HG02852 (cell line): ENCODE measurements at regions not wholly inside any gene's neighbourhood (a gene's known extent, or its start where the extent isn't known, plus 50 kb on each side); places are given as distances from the start of the nearest gene placed in this dataset.
"Not testable (repeated sequence)": the region's sequence is repeated elsewhere in the genome, so short reads cannot be mapped to it uniquely, and the experiment has no call there.

Source experiments
- ATAC-seq: cut with Tn5 transposase; IDR thresholded peaks from one replicate; pipeline ENCODE4 v1.9.1; 2021; ENCODE audit warnings: mild to moderate bottlenecking, moderate library complexity; ENCODE audit not compliant: unreplicated experiment

DNA sequence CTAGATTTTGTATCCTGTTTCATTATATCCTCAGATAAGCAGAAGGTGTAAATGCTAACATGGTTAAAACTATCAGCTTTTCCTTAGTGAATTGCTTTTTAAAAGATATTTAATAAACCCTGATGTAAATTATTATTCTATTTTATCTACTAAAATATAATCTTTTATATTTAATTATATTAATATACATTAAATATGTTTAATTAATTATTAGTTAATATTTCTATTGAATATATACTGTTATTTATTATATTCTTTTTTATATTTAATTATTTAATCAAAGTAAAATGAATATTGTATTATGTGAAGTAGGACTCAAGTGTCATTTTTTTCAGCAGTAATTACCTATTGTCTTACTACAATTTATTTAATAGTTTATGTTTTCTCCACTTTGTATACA lies 179.7 kb upstream of the ADGRL4 start:
- ATAC-seq: no peak

DNA sequence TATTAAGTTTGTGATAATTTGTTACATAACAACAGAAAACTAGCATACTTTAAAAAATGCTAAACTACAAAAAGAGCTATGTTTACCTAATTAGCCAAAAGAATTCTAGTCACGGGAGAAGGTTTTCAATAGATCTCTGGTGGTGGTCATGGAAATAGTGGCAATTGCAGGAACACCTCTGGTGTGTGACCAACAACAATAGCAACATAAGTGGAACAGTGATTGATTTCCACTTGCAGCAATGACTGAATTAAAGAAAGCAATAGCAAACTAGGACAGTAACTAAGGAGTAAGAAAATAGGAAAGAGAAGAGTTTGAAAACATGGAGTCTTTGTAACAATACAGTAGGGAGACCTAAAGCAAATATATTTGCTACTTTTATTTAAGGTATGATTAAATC lies 171.3 kb upstream of the ADGRL4 start:
- no peak for ATAC-seq

GRCh38 chr1:79161077-79161476 lies 154.5 kb upstream of the ADGRL4 start:
- ATAC-seq: no peak

DNA sequence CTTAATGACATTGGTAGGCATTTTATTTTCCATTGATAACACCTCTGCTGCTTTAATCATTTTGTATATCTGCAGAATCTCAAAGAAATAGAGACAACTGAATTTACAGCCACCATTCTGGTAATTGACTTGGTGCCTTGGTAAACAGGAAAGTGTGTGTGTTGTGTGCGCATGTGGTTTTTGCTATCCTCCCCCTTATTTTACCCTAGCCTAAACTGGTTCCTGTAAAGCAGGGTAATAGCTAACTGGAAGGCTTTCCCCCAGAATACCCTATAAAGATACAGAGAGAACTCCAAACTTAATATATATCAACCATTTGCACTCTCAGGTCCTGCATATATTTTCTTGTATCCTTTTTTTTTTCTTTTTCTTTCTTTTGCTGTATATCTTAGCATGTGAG lies 149.5 kb upstream of the ADGRL4 start:
- ATAC-seq: no peak

- no peak for ATAC-seq
Observed at GRCh38 chr1:79151006-79151796, 144.7 kb upstream of the ADGRL4 start.

GRCh38 chr1:79150576-79150975 lies 144.0 kb upstream of the ADGRL4 start:
- no peak for ATAC-seq

DNA sequence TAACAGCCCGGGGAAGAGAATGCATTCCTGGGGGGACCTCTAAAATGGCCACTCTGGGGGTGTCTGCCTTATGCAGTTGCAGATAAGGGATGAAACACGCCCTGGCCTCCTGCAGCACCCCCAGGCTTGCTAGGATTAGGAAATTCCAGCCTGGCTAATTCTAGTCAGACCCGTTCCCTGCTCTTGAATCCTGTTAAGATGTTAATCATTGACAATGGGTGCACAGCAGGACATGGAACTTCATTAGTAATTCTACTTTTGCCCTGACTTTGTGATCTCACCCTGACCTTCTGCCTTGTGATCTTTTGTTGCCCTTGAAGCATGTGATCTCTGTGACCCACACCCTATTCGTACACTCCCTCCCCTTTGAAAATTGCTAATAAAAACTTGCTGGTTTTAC lies 131.7 kb upstream of the ADGRL4 start:
- not testable (repeated sequence) for ATAC-seq

DNA sequence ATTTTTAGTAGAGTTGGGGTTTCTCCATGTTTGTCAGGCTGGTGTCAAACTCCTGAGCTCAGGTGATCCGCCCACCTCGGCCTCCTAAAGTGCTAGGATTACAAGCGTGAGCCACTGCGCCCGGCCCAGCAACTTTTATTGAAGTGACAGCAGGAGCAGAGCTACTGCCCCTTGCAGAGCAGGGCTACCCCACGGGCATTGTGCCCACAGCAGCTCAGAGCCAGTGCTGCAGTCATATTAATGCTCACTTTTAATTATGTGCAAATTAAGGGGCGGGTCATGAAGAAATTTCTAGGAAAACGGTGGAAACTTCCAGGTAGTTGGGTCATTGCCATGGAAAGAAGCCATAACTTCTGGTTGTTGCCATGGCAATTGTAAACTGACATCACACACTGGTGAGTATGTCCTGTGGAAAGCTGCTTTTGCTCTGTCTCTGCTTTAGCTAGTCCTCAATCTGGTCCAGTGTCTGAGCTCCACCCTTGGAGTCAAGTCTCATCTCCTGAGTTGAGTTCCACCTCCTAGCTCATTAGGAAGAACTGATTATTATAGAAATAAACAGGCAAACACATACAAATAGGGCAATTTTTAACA lies 127.3 kb upstream of the ADGRL4 start:
- ATAC-seq: no peak

DNA sequence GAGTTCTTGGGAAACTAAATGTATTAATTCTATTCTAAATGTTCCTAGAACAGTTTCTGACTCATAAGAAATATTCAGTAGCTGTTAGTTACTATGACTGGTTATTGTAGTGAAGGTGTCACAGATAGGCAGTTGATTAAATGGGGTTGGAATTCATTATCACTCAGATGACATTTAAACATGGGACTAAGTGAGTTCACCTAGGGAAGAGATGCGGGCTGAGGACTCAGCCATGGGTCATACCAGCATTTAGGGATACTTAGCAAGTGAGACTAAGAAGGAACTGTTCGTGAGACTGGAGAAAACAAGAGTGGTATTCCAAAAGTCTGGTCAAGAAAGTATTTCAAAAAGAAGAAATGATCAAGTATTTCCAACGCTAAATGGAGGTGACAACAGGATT lies 125.1 kb upstream of the ADGRL4 start:
- no peak for ATAC-seq

DNA sequence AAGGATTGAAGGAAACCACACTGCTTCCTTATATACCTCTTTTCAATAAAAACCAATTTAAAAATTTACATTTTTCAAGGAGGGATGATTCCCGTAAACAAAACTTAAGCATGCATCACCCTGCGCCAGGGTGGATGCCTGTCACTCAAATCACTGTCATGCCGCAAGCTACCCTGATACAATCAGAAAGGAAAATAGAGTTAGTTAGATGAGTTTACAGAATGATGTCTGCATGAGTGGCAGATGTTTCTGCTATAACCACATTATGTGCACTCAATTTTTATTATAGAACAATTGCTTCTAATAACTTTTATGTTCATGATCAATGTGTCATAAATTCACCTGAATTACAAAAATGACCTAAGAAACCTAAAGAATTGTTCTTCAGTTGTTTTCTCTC lies 123.4 kb upstream of the ADGRL4 start:
- no peak for ATAC-seq

DNA sequence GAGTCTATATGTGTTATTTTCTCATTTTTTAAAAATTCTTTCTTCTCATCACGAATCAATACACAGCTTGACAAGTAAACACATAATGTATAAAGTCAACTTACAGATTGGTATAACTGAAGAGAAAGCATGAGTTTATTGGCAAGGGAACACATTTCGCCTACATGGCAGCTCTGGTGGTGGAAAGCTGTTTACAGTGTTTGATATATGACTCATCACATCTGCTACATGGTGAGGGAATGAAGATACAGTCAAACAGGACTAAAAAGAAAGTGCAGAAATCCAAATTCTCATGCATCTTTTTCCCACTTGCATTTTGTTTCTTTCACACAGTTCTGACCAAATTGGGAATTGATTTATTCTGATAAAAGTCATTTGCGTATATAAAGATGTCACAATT lies 122.2 kb upstream of the ADGRL4 start:
- ATAC-seq: no peak

DNA sequence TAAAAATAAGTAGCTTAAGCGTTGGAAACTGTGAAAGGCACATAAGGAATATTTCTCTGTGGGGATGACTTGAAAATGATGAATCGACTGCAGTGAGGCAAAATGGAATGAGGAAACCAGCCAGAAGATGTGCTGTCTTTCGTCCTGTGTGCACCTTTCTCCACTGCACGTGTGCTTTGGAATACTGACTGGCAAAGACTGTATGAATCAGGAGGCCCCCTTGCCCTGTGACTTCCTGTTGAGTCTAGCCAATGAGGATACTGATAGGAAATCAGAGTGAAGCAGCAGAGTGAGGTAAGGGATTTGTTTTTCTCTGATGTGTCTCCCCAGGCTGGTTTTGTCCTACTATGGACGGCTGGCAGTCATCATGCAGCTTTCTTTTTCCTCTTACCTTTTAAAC lies 118.2 kb upstream of the ADGRL4 start:
- ATAC-seq: no peak

GRCh38 chr1:79122521-79122920 lies 116.0 kb upstream of the ADGRL4 start:
- no peak for ATAC-seq

- no peak for ATAC-seq
Observed at GRCh38 chr1:79117376-79117775, 110.8 kb upstream of the ADGRL4 start.

DNA sequence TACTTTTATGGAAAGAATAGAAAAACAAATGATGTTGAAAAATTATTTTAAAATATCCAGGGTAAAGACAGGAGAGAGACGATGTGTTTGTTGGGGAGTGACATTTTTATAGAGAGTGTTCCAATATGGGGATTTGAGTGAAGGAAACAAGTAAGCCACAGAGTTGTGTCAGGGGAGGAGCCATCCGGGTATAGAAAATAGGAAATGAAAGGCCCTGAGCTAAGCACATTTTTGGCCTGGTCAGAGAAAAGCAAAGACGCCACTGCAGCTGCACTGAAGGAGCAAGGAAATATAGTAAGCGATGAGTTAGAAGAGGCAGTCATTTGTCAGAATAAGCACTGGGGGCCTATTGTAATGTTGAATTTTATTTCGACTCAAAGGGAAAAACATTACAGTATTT lies 107.3 kb upstream of the ADGRL4 start:
- no peak for ATAC-seq

DNA sequence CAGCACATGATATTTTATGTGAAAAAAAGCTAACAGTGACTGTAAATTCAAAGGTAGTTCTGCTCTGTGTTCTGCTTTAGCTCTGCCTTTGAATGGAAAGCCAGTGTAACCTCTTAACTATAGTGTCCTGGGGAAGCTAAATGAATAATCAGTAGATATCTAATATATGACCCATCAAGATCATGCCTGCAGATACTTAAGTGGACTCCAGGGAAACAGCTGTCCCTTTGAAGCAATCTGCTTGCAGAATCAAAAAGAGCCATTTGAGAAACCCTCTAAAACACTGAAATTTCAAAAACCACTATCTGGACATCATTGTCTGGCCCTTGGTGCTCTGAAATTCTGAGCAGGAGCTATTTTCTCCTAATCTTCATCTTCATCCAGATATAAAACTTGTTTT lies 104.2 kb upstream of the ADGRL4 start:
- no peak for ATAC-seq

- no peak for ATAC-seq
Observed at GRCh38 chr1:79109445-79109844, 102.9 kb upstream of the ADGRL4 start.

DNA sequence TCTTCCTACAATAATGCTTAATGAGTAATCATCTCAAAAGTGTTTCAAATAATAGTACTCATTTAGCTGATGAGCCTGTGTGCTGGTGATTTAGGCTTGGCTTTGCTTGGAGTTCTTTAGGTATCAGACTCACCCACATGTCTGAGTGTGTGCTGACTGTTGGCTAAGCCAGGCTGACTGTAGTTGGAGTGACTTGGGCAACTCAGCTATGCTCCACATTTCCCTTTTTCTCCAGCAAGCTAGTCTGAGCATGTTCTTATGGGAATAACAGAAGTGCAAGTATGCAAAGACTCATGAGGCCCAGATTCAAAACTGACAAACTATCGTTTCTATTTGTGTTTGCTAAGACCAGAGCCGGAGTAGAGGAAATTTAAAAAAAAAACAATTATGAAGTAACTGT lies 99.0 kb upstream of the ADGRL4 start:
- no peak for ATAC-seq

- ATAC-seq: no peak
Observed at GRCh38 chr1:79104617-79105016, 98.1 kb upstream of the ADGRL4 start.

DNA sequence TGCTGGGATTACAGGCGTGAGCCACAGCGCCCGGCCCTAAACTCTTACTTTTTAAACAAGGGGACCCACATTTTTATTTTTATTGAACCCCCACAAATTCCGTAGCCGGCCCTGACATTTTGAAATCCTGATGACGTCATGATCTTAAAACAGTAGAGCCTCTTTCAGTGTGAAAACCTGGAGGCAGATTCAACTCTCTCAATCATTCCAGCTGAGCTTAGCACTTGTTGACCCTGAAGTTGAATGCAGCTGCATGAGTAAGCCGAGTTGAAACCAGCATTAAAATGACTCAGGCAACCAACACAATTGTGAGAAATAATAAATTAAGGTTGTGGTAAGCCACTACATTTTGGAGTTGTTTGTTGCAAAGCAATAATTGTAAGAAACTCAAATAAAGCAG lies 93.9 kb upstream of the ADGRL4 start:
- no peak for ATAC-seq

GRCh38 chr1:79090985-79091384 lies 84.5 kb upstream of the ADGRL4 start:
- no peak for ATAC-seq

DNA sequence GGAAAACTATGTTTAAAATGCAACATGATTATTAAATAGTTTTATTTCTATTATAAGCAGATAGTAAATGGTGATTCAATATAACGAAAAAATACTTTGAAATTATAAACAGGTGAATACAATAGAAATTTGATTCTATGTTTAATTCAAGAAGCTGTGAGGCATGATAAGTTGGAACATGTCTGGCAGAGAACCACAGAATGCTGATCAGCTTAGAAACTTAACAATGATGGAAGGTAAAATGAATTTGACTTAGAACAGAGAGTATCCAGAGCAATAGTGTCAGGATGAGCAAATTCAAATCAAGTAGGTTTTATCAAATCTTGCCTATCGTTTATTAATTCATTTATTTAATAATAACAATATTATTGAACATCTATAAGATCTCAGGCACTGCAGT lies 83.4 kb upstream of the ADGRL4 start:
- no peak for ATAC-seq

GRCh38 chr1:79082233-79082632 lies 75.7 kb upstream of the ADGRL4 start:
- no peak for ATAC-seq
